Ishikawa (cell line): ENCODE measurements at regions not wholly inside any gene's neighbourhood (a gene's known extent, or its start where the extent isn't known, plus 50 kb on each side); places are given as distances from the start of the nearest gene placed in this dataset.

ENCODE experiments used
- CEBPB ChIP-seq: IDR thresholded peaks from 2 replicates; pipeline ENCODE4 v1.6.1; 2012
- CREB1 ChIP-seq: IDR thresholded peaks from 2 replicates; pipeline ENCODE4 v1.6.1; 2012; ENCODE audit warnings: low read depth
- EGR1 ChIP-seq: IDR thresholded peaks from 2 replicates; pipeline ENCODE4 v1.6.1; 2012
- EP300 ChIP-seq: IDR thresholded peaks from 2 replicates; pipeline ENCODE4 v1.6.1; 2012; ENCODE audit warnings: borderline replicate concordance
- FOXM1 ChIP-seq: IDR thresholded peaks from 2 replicates; pipeline ENCODE4 v1.6.1; 2012; ENCODE audit warnings: low read depth, borderline replicate concordance
- MAX ChIP-seq: IDR thresholded peaks from 2 replicates; pipeline ENCODE4 v1.6.1; 2012
- NFIC ChIP-seq: IDR thresholded peaks from 2 replicates; pipeline ENCODE4 v1.6.1; 2012
- RAD21 ChIP-seq: IDR thresholded peaks from 2 replicates; pipeline ENCODE4 v1.6.1; 2012; ENCODE audit warnings: low read depth
- REST ChIP-seq: IDR thresholded peaks from 2 replicates; pipeline ENCODE4 v1.6.1; 2012; ENCODE audit warnings: low read depth, mild to moderate bottlenecking
- TAF1 ChIP-seq: IDR thresholded peaks from 2 replicates; pipeline ENCODE4 v1.6.1; 2012; ENCODE audit warnings: low read depth, mild to moderate bottlenecking
- TCF12 ChIP-seq: IDR thresholded peaks from 2 replicates; pipeline ENCODE4 v1.6.1; 2012; ENCODE audit warnings: low read depth
- TEAD4 ChIP-seq: IDR thresholded peaks from 2 replicates; pipeline ENCODE4 v1.6.1; 2012
- YY1 ChIP-seq: IDR thresholded peaks from 2 replicates; pipeline ENCODE4 v1.6.1; 2012; ENCODE audit warnings: low read depth
- ZBTB7A ChIP-seq: IDR thresholded peaks from 2 replicates; pipeline ENCODE4 v1.6.1; 2012; ENCODE audit warnings: low read depth
- TF ChIP-seq, protein P1 (sequence below): IDR thresholded peaks from 2 replicates; pipeline ENCODE4 v1.6.1; 2012

DNA sequence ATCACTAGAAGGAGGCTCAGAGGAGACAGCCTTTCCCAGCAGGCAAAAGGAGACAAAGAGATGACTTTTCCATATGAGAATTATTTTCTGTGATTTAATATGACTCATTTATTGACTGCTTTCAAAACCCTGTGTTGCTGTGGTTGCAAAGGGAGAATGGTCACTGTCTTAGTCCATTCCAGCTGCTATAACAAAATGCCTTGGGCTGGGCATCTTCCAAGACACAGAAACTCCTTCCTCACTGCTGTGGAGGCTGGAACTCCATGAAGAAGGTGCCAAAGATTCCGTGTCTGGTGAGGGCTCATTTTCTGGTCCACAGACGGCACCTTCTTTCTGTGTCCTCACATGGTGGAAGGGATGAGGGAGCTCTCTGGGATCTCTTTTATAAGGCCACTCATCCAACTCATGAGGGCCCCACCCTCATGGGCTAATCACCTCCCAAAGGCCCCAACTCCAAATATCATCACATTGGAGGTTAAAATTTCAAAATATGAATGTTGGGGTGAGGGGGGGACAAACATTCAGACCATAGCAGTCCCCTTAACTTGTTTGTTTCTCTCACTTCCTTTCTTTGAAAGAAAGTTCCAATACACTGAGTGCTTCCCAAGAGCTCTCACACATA is 252.1 kb upstream of the RAB4A start:
- TF ChIP-seq TAF1 (no peak), FOXM1 (no peak), MAX (no peak), CREB1 (no peak), YY1 (no peak), ZBTB7A (no peak), EGR1 (no peak), REST (no peak), EP300 (no peak), RAD21 (no peak), NFIC (no peak), CEBPB (no peak)
- TF ChIP-seq, protein P1, sequence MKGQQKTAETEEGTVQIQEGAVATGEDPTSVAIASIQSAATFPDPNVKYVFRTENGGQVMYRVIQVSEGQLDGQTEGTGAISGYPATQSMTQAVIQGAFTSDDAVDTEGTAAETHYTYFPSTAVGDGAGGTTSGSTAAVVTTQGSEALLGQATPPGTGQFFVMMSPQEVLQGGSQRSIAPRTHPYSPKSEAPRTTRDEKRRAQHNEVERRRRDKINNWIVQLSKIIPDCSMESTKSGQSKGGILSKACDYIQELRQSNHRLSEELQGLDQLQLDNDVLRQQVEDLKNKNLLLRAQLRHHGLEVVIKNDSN: no peak

DNA sequence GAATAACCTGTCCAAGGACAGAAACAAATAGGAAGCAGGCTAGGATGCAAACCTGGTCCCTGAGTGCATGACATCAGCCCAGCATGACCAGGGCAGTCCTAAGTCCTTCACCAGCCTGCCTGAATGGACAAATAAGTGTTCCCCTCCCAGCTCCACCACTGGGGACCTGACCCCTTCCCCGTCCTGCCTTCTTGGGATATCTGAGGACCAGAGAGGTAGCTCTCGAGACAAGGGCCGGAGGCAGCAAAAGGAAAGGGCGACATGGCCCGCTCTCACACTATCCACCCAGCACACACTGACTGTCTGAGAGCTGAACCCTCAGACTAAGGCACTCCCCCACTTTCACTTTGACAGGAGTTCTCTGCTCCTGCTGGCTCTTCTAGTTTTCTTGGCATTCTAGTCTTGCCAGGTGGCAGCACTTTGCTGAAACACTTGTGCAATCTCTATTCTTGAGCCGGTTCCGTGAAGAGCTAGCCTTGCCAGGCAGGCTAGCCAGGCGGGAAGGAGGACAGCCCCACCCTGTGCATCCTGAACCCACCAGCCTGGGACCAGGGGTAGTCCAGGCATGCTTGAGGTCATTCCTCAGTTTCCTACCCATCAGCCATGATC is 251.1 kb upstream of the RAB4A start:
- TF ChIP-seq CEBPB (peak; percentile 5; the same call in 1 of the 2 replicates), MAX (no peak), TAF1 (no peak)

- no peak for TF ChIP-seq ZBTB7A
- TF ChIP-seq CREB1: no peak
- TF ChIP-seq TAF1: no peak
- TF ChIP-seq YY1: no peak
- TF ChIP-seq FOXM1: no peak
- no peak for TF ChIP-seq NFIC
- TF ChIP-seq TCF12: no peak
- no peak for TF ChIP-seq EGR1
- TF ChIP-seq TEAD4: no peak
These were observed 248.1 kb upstream of the RAB4A start for GRCh38 chr1:229022595-229023333.

GRCh38 chr1:229023651-229024300 is 247.1 kb upstream of the RAB4A start:
- TF ChIP-seq ZBTB7A (no peak), MAX (no peak), REST (no peak)

DNA sequence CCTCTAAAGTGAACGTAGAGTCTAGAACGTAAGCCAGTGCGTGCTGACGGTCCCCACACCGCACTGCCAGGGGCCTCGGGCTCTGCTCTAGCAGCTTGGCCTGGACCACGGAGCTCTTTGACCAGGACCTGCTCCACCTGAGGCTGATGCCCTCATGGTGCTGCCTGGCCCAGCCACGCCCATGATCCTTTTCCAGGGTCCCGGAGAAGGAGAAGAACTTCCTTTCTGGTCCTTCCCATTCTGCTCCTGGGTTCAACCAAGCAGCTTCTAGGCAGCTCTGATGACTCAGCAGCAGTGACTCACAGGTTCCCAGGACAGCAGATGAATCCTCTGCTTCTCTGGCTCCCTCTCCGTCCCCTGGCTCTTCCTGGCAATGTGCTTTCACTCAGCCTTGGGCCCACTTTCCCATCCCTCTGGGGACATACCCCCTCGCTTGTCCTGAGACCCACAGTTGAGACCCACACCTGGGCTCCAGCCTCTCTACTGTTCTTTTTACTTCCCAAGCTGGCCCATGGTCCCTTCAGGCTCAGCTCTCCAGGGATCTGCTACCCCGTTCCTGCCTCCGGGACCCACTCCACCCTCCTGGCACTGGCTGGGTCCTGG is 246.3 kb upstream of the RAB4A start:
- TF ChIP-seq RAD21 (no peak), TCF12 (no peak)

- TF ChIP-seq FOXM1: no peak
These were observed 245.3 kb upstream of the RAB4A start for GRCh38 chr1:229025576-229025975.

DNA sequence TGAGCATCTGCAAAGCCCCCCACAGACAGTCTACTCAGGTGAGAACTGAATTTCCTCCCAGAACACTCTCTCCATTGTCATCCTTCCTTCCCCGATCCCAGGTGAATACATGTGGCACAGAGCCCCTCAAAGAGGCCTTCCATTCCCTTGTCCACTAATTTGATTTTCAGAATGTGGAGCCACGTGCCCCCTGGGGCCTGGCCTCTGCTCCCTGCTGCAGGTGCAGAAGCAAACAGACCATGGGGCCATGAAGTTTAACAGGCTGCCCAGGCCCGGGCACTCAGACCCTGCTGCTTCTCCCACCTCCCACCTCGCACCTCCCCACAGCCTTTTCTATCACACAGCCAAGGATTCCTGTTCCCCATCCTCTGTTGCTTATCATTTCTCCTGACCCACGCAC is 243.8 kb upstream of the RAB4A start:
- TF ChIP-seq CEBPB (no peak), YY1 (no peak), ZBTB7A (no peak), TAF1 (no peak), EP300 (no peak), FOXM1 (no peak), NFIC (no peak), RAD21 (no peak), MAX (no peak), CREB1 (no peak), TCF12 (no peak), EGR1 (no peak), REST (no peak)
